OCI-LY1 (cell line): ENCODE measurements at regions not wholly inside any gene's neighbourhood (a gene's known extent, or its start where the extent isn't known, plus 50 kb on each side); places are given as distances from the start of the nearest gene placed in this dataset.

ENCODE experiments used
- H2AFZ ChIP-seq: fragments of 200-600 bp; sonication (generic), shearing (Covaris generic); 2 replicates; pipeline ENCODE4 v1.6.0; 2014; ENCODE audit warnings: antibody characterized with exemption, mild to moderate bottlenecking, low read length
- H3F3A ChIP-seq: fragments of 200-600 bp; sonication (generic), shearing (Covaris generic); 2 replicates; pipeline ENCODE4 v1.6.0; 2014; ENCODE audit warnings: mild to moderate bottlenecking, antibody characterized with exemption, low read length, moderate library complexity; ENCODE audit not compliant: insufficient read depth
- H3K27ac ChIP-seq: fragments of 200-600 bp; sonication (generic); 2 replicates; pipeline ENCODE4 v1.5.1; 2014; ENCODE audit warnings: low read length, mixed run types, mild to moderate bottlenecking, low read depth; ENCODE audit not compliant: poor library complexity, severe bottlenecking
- H3K27me3 ChIP-seq: fragments of 200-600 bp; sonication (generic); 2 replicates; pipeline ENCODE4 v1.6.0; 2014; ENCODE audit warnings: antibody characterized with exemption, mild to moderate bottlenecking, low read length, moderate library complexity; ENCODE audit not compliant: insufficient read depth
- H3K36me3 ChIP-seq: fragments of 200-600 bp; sonication (generic); 2 replicates; pipeline ENCODE4 v1.6.1; 2014; ENCODE audit warnings: mild to moderate bottlenecking, antibody characterized with exemption, low read length, moderate library complexity, mixed read lengths; ENCODE audit not compliant: insufficient read depth
- H3K4me1 ChIP-seq: fragments of 200-600 bp; sonication (generic); 2 replicates; pipeline ENCODE4 v1.5.1; 2014; ENCODE audit warnings: mild to moderate bottlenecking, low read length, moderate library complexity; ENCODE audit not compliant: insufficient read depth, severe bottlenecking
- H3K4me2 ChIP-seq: fragments of 200-600 bp; sonication (generic), shearing (Covaris generic); 2 replicates; pipeline ENCODE4 v1.6.1; 2014; ENCODE audit warnings: low read length
- H3K4me3 ChIP-seq: fragments of 200-600 bp; sonication (generic); 2 replicates; pipeline ENCODE4 v1.5.1; 2014; ENCODE audit warnings: low read length, low read depth, mild to moderate bottlenecking, mixed read lengths; ENCODE audit not compliant: poor library complexity, severe bottlenecking
- H3K79me2 ChIP-seq: fragments of 200-600 bp; shearing (Covaris generic); 2 replicates; pipeline ENCODE4 v1.6.1; 2016; ENCODE audit warnings: mixed run types, low read length, mixed read lengths; ENCODE audit not compliant: insufficient read depth
- H3K9ac ChIP-seq: fragments of 200-600 bp; sonication (generic), shearing (Covaris generic); 2 replicates; pipeline ENCODE4 v1.6.1; 2014; ENCODE audit warnings: mild to moderate bottlenecking, low read length, mixed read lengths
- H3K9me2 ChIP-seq: fragments of 200-600 bp; sonication (generic), shearing (Covaris generic); 2 replicates; pipeline ENCODE4 v1.6.1; 2014; ENCODE audit warnings: low read depth, mild to moderate bottlenecking, low read length, mixed read lengths
- H3K9me3 ChIP-seq: fragments of 200-600 bp; shearing (Covaris generic); 2 replicates; pipeline ENCODE4 v1.6.1; 2014; ENCODE audit warnings: low read length, mixed read lengths
- H4K20me1 ChIP-seq: fragments of 200-600 bp; sonication (generic), shearing (Covaris generic); 2 replicates; pipeline ENCODE4 v1.6.0; 2016; ENCODE audit warnings: mild to moderate bottlenecking, low read length; ENCODE audit not compliant: insufficient read depth
- EZH2 ChIP-seq: fragments of 200-600 bp; sonication (generic), shearing (Covaris generic); IDR thresholded peaks from 2 replicates; pipeline ENCODE4 v1.8.0; 2017; ENCODE audit warnings: borderline replicate concordance, mixed run types, mild to moderate bottlenecking, antibody characterized with exemption, low read length, moderate library complexity, mixed read lengths
- TF ChIP-seq, protein P1 (sequence below): fragments of 200-600 bp; sonication (generic), shearing (Covaris generic); IDR thresholded peaks from 2 replicates; pipeline ENCODE4 v1.5.1; 2017; ENCODE audit warnings: mild to moderate bottlenecking, antibody characterized with exemption, low read length, moderate library complexity, mixed read lengths

DNA sequence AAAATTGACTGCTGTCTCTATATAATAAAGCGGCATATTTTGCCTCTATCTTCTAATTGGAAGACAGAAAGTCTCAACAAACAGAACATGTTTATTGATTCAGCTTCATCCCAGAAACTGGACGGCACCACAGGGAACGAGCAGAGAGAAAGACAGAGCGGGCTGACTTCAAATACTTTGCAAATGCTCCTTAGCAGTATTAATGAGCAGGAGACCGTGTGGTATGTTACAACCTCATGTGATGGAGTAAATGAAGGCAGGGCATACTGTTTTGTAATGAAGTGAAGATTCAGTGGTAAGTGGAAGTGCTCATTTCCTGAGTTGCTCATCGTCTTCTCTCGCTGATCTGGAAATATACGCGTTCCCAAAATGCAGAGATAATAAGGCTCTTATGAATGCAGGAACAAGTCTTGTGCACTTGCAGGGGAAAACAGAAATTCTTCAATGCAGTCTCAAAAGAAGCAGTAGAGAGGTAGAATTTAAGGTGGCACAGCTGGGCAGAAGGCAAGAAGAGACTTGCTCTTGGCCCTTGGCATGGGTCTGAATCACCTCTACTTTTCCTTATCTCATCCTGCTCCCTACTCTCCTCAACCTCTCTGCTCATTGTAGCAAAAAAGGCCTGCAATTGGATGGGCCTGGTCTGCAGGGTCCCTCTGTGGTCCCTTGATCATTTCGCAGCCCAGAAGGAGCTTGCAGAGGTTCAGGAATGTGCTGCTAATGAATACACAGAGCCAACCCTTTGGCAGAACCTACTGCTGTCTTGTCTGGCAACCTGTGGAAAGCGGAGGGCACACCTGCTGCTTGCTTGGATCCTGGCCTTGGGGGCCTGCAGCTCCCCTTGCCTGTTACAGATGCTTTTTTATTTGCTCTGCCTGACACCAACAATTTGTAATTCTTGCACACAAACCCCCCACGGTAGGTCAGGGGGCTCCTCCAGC, 604.9 kb upstream of the CFAP20DC start:
- H3K79me2 ChIP-seq, result no peaks in the 10 kb centered on the region
- H4K20me1 ChIP-seq, result no peaks in the 10 kb centered on the region
- 0 out of 2 replicates have a peak, but pooled peaks cover 3% of the 10 kb centered on the region for H3K9me3 ChIP-seq
- H3K4me1 ChIP-seq, result no peaks in the 10 kb centered on the region
- no peak overlapping the region for H3K4me2 ChIP-seq
- H3K9ac ChIP-seq, result no peak overlapping the region
- no peaks in the 10 kb centered on the region for H3F3A ChIP-seq
- no peaks in the 10 kb centered on the region for H3K27me3 ChIP-seq
- H2AFZ ChIP-seq, result no peak overlapping the region
- no peak overlapping the region for H3K27ac ChIP-seq
- TF ChIP-seq EZH2, result no peak
- TF ChIP-seq, protein P1, sequence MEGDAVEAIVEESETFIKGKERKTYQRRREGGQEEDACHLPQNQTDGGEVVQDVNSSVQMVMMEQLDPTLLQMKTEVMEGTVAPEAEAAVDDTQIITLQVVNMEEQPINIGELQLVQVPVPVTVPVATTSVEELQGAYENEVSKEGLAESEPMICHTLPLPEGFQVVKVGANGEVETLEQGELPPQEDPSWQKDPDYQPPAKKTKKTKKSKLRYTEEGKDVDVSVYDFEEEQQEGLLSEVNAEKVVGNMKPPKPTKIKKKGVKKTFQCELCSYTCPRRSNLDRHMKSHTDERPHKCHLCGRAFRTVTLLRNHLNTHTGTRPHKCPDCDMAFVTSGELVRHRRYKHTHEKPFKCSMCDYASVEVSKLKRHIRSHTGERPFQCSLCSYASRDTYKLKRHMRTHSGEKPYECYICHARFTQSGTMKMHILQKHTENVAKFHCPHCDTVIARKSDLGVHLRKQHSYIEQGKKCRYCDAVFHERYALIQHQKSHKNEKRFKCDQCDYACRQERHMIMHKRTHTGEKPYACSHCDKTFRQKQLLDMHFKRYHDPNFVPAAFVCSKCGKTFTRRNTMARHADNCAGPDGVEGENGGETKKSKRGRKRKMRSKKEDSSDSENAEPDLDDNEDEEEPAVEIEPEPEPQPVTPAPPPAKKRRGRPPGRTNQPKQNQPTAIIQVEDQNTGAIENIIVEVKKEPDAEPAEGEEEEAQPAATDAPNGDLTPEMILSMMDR, result no peak
- H3K36me3 ChIP-seq, result no peaks in the 10 kb centered on the region
- no peaks in the 10 kb centered on the region for H3K9me2 ChIP-seq
- H3K4me3 ChIP-seq, result no peak overlapping the region

DNA sequence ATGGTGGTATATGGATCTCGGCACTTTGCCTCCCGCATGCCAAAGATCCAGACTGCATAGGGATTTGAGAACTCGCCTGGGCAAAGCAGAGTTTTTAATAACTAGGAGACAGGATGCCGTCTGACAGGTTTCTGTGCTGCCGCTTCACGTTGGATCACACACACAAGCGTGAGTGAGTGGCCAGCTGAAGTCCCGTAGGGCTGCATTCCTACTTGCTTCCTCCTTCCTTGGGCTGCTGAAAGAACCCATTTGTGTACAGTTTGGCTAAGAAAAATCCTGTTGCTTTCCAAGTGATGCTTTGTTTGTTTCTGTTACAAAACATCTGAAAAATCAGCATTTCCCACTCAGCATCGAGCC, 604.3 kb upstream of the CFAP20DC start:
- 0 out of 2 replicates have a peak, but pooled peaks cover 3% of the 10 kb centered on the region for H3K9me3 ChIP-seq
- no peaks in the 10 kb centered on the region for H3F3A ChIP-seq
- H3K79me2 ChIP-seq, result no peaks in the 10 kb centered on the region
- H3K4me1 ChIP-seq, result no peaks in the 10 kb centered on the region
- no peak overlapping the region for H3K4me3 ChIP-seq
- H3K4me2 ChIP-seq, result no peak overlapping the region
- H4K20me1 ChIP-seq, result no peaks in the 10 kb centered on the region
- H3K27me3 ChIP-seq, result no peaks in the 10 kb centered on the region
- H3K9ac ChIP-seq, result no peak overlapping the region
- TF ChIP-seq, protein P1, result no peak
- no peak for TF ChIP-seq EZH2
- no peaks in the 10 kb centered on the region for H3K9me2 ChIP-seq
- H3K27ac ChIP-seq, result no peak overlapping the region
- no peaks in the 10 kb centered on the region for H3K36me3 ChIP-seq
- H2AFZ ChIP-seq, result no peak overlapping the region

DNA sequence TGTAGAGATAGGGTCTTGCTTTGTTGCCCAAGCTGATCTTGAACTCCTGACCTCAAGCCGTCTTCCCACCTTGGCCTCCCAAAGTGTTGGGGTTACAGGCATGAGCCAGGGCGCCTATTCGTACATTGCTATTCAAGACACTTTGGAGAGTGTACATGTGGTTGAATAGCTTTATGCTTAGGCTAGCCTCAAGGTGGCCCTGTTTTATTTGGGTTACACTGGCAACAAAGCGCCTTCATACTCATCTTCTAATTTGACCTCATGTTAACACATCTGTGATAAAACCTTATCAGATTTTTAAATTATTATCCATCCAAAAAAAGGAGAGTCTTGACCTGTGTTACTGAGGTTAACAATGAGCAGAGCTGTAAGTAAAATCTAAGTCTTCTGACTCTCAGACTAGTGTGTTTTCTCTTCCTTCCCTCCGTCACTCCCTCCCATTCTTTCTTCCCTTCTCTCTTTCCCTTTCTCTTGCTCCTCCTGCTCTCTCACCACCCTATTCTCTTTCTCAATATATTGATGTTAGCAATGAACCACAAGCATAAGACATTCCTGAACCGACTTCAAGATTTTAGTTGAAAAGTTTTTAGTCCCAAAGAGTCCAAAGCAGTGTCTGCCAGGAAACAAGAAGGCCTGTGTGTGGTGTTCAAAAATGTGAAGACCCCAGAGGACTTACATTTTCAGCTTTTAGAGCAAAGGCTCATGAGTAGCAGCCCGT, 603.7 kb upstream of the CFAP20DC start:
- Histone ChIP-seq H4K20me1 (no peaks in the 10 kb centered on the region), H3K27ac (no peak overlapping the region), H3K4me3 (no peak overlapping the region), H3K27me3 (no peaks in the 10 kb centered on the region), H3K4me1 (no peaks in the 10 kb centered on the region), H3F3A (no peaks in the 10 kb centered on the region), H3K9me3 (0 out of 2 replicates have a peak, but pooled peaks cover 3% of the 10 kb centered on the region), H3K36me3 (no peaks in the 10 kb centered on the region), H3K9ac (no peak overlapping the region), H3K9me2 (no peaks in the 10 kb centered on the region), H2AFZ (no peak overlapping the region), H3K79me2 (no peaks in the 10 kb centered on the region), H3K4me2 (no peak overlapping the region)
- TF ChIP-seq EZH2, result no peak
- TF ChIP-seq, protein P1, result no peak
